ENCODE measurements at regions not wholly inside any gene's neighbourhood (a gene's known extent, or its start where the extent isn't known, plus 50 kb on each side); places are given as distances from the start of the nearest gene placed in this dataset.

- Histone ChIP-seq H3K4me3 (no peak overlapping the region), H3K27ac (no peak overlapping the region), H3K4me1 (ENCODE audit: low read depth) (no peaks in the 10 kb centered on the region), H3K27me3 (no peaks in the 10 kb centered on the region), H3K36me3 (no peaks in the 10 kb centered on the region), H3K9me3 (ENCODE audit: low read depth) (no peaks in the 10 kb centered on the region)
- no peak for TF ChIP-seq CTCF (IDR thresholded peaks at IDR 0.05; ENCODE audit: low read depth, low read length)
- no peak for DNase-seq (ENCODE audit: low read depth in 1 of 2, low spot score in 1 of 2)
These were observed 523.8 kb upstream of the TNP1 start for GRCh38 chr2:217383620-217384019.

DNA sequence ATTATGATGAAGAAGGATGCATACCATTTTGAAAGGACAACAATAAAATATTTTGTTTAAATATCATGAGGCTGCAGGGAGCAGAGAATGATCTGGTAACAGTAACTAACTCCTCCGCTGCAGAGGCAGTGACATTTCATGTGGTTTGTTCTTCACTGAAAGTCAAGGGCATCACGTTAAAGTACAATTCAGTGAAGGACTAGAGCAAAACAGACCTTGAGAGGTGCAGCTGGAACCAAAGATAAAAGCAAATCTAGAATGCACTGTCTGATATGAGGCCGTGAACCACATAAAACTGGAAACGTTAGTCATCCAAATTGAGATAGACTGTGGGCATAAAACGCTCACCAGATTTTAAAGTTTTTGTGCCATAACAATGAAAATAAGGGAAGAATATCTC, 522.9 kb upstream of the TNP1 start:
- Histone ChIP-seq H3K4me3 (no peak overlapping the region), H3K4me1 (ENCODE audit: low read depth) (no peaks in the 10 kb centered on the region), H3K27ac (no peak overlapping the region), H3K27me3 (no peaks in the 10 kb centered on the region), H3K36me3 (no peaks in the 10 kb centered on the region), H3K9me3 (ENCODE audit: low read depth) (no peaks in the 10 kb centered on the region)
- no peak for DNase-seq (ENCODE audit: low read depth in 1 of 2, low spot score in 1 of 2)
- TF ChIP-seq CTCF (IDR thresholded peaks at IDR 0.05; ENCODE audit: low read depth, low read length): no peak

DNA sequence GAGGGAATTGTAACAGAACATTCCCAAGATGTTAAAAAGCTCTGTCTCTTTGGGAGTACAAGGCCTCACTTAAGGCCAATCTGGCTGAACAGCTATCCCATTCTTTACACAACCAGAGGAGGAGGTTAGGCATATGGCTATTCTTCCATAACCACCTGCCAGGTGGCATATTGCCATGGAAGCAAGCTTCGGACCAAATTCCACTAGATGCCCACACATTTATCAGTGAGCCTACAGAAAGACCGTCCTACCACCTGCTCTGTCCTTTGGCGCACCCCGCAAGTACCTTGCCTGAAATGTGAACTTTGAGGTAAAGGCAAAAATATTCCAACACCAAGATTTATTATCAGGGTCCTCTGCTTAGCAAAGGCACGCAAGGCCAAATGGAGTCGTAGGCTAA, 519.9 kb upstream of the TNP1 start:
- no peak for TF ChIP-seq CTCF (IDR thresholded peaks at IDR 0.05; ENCODE audit: low read depth, low read length)
- Histone ChIP-seq H3K4me1 (ENCODE audit: low read depth) (no peaks in the 10 kb centered on the region), H3K9me3 (ENCODE audit: low read depth) (no peaks in the 10 kb centered on the region), H3K27me3 (no peaks in the 10 kb centered on the region), H3K4me3 (no peak overlapping the region), H3K36me3 (no peaks in the 10 kb centered on the region), H3K27ac (no peak overlapping the region)
- no peak for DNase-seq (ENCODE audit: low read depth in 1 of 2, low spot score in 1 of 2)

DNA sequence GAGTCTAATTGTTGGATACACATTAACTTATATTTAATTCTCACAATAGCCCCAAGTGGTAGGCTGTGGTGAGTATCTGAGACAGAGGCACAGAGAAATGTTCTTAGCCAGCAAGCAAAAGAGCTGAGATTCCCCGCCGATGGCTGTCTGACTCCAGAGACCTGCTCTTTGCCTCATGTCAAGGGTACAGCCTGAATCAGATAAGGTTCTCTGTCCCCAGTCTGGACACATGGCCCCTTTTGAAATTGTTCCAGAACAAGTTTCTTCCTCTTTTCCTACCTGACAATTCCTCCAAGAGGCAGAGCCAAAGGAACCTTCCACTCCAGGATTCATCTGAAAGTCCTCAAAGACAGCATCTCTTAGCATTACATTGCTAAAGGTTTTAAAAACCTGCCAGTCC, 512.9 kb upstream of the TNP1 start:
- H3K4me1 ChIP-seq (ENCODE audit: low read depth): peaks cover 18% of the 10 kb centered on the region
- no peak overlapping the region for H3K27ac ChIP-seq
- TF ChIP-seq CTCF (IDR thresholded peaks at IDR 0.05; ENCODE audit: low read depth, low read length): no peak

DNA sequence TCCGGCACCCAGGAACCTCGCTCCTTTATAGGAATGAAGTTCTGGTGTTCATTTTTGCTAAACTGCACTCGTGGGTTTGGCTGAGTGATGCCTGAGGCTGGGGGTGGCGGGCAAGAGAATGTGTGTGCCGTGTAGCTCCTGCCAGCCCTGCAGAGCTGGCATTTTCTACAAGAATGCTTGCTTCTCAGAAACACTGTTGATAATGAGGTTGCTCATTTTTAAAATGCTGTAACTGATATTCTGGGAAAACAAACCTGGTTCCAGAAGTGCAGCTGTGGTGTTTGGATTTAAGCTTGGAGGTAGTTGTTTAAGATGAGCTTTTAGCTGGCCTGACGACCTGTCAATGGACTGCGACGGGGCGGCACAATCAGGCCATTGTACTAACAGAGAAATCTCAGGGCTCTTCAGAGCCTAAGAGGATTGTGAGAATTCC, 511.9 kb upstream of the TNP1 start:
- Histone ChIP-seq H3K4me1 (ENCODE audit: low read depth) (peaks cover 18% of the 10 kb centered on the region), H3K27ac (no peak overlapping the region), H3K9me3 (ENCODE audit: low read depth) (no peaks in the 10 kb centered on the region), H3K4me3 (no peak overlapping the region), H3K27me3 (no peaks in the 10 kb centered on the region), H3K36me3 (no peaks in the 10 kb centered on the region)
- DNase-seq (ENCODE audit: low read depth in 1 of 2, low spot score in 1 of 2): no peak
- no peak for TF ChIP-seq CTCF (IDR thresholded peaks at IDR 0.05; ENCODE audit: low read depth, low read length)

More for the DNA sequence above, 512.9 kb upstream of the TNP1 start:
- H3K4me3 ChIP-seq: no peak overlapping the region
- H3K36me3 ChIP-seq: no peaks in the 10 kb centered on the region
- H3K9me3 ChIP-seq (ENCODE audit: low read depth): no peaks in the 10 kb centered on the region
- no peak for DNase-seq (ENCODE audit: low read depth in 1 of 2, low spot score in 1 of 2)
- no peaks in the 10 kb centered on the region for H3K27me3 ChIP-seq

DNA sequence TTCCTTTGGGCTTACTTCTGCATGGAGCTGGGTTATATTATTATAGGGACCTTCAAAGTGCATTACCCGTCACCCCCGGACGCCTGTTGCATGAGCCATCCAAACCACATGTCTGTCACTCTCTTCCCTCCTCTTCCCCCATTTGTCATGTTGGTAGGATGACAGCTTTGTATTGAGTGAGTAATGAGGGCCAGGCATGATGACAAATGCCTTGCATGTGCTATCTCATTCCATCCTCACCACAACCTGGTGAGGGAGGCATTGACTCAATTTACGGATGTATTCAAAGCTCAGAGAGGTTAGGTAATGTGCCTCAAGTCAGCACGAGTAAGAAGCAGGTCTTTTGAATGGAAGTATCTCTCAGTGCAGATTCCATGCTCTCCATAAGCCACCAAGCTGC, 510.5 kb upstream of the TNP1 start:
- Histone ChIP-seq H3K27me3 (no peaks in the 10 kb centered on the region), H3K4me1 (ENCODE audit: low read depth) (peaks cover 18% of the 10 kb centered on the region), H3K9me3 (ENCODE audit: low read depth) (no peaks in the 10 kb centered on the region), H3K27ac (no peak overlapping the region), H3K36me3 (no peaks in the 10 kb centered on the region), H3K4me3 (no peak overlapping the region)
- no peak for TF ChIP-seq CTCF (IDR thresholded peaks at IDR 0.05; ENCODE audit: low read depth, low read length)
- peak in 1 of 2 donors; percentile 28 for DNase-seq (ENCODE audit: low read depth in 1 of 2, low spot score in 1 of 2)
